ENCODE measurements at regions not wholly inside any gene's neighbourhood (a gene's known extent, or its start where the extent isn't known, plus 50 kb on each side); places are given as distances from the start of the nearest gene placed in this dataset.

- TF ChIP-seq JUNB (IDR thresholded peaks at IDR 0.05; ENCODE audit: unreplicated experiment) (no peak), CTCF (conservative IDR thresholded peaks at IDR 0.05; ENCODE audit: low read depth in 2 of 2) (no peak), CREB1 (CRISPR knock-in tag; IDR thresholded peaks at IDR 0.05; ENCODE audit: low read depth) (no peak), POLR2AphosphoS5 (IDR thresholded peaks at IDR 0.05; ENCODE audit: low read depth) (no peak)
Measured at GRCh38 chr13:105972811-105973590, 562.5 kb downstream of the EFNB2 start.

All from GM23338 (cell line).